HCT116 (cell line): ENCODE measurements at regions not wholly inside any gene's neighbourhood (a gene's known extent, or its start where the extent isn't known, plus 50 kb on each side); places are given as distances from the start of the nearest gene placed in this dataset.

Source experiments
- ATAC-seq: fragments of 200-7000 bp; cut with Tn5 transposase; 2 replicates; pipeline ENCODE4 v1.9.1; 2020; ENCODE audit warnings: mild to moderate bottlenecking, moderate library complexity
- BruUV-seq: library from RNA; stranded (reverse); fragments of 400-500 nt; replicated peaks from 2 replicates; lab custom pipeline; 2021; lab: Mats Ljungman, UMichigan
- CTCF ChIA-PET: fragments of 300-600 bp; sonication (Branson Sonifier 250); formaldehyde crosslinking; loops from one replicate; lab custom pipeline; 2021; ENCODE audit warnings: antibody characterized with exemption; lab: Charles Lee
- POLR2A ChIA-PET: fragments of 300-600, 350-600 bp; sonication (Branson Sonifier 250); formaldehyde crosslinking; loops from one replicate; lab custom pipeline; 2021; ENCODE audit warnings: antibody characterized with exemption; lab: Charles Lee
- RAD21 ChIA-PET, 2 experiments: fragments of 300-600 bp; sonication (Branson Sonifier 250); formaldehyde crosslinking; loops; one replicate each; lab custom pipeline; 2023; ENCODE audit warnings: low total read pairs in 2 of 2; ENCODE audit not compliant: uncharacterized antibody in 2 of 2, unreplicated experiment in 2 of 2, low non-redundant PET in 1 of 2; lab: Charles Lee
- DNase-seq: peaks from one replicate; pipeline ENCODE4 v3.0.0-alpha.2; 2010; ENCODE audit warnings: low read depth, low spot score
- H2AFZ ChIP-seq: fragments of 200-600 bp; shearing (Covaris generic), sonication (generic); 2 replicates; pipeline ENCODE4 v1.6.1; 2017; ENCODE audit warnings: low read depth, mixed run types, mixed read lengths, antibody characterized with exemption, low read length; ENCODE audit not compliant: poor library complexity, severe bottlenecking
- H3K27ac ChIP-seq: 2 replicates; pipeline ENCODE4 v1.5.1; 2012; ENCODE audit warnings: low read depth, low read length
- H3K27me3 ChIP-seq: fragments of 200-600 bp; sonication (generic); 2 replicates; pipeline ENCODE4 v1.6.1; 2016; ENCODE audit warnings: mixed run types, low read length, mixed read lengths; ENCODE audit not compliant: insufficient read depth
- H3K36me3 ChIP-seq, 2 experiments: fragments of 200-500 bp in 1 of 2; fragments of 200-600 bp in 1 of 2; sonication (Bioruptor generic) in 1 of 2; sonication (generic) in 1 of 2; 2 replicates each; pipeline versions ENCODE4 v1.5.1 to v1.6.1; 2014 to 2016; ENCODE audit warnings: low read length in 2 of 2, inconsistent platforms in 1 of 2, mixed read lengths in 1 of 2, mixed run types in 1 of 2; ENCODE audit not compliant: insufficient read depth in 2 of 2, control insufficient read depth in 1 of 2
- H3K4me1 ChIP-seq, 2 experiments: fragments of 200-600 bp in 1 of 2; sonication (generic) in 1 of 2; 2 replicates each; pipeline versions ENCODE4 v1.5.1 to v1.6.1; 2012 to 2017; ENCODE audit warnings: low read length in 2 of 2, inconsistent platforms in 1 of 2, mild to moderate bottlenecking in 1 of 2, mixed read lengths in 1 of 2, mixed run types in 1 of 2, moderate library complexity in 1 of 2; ENCODE audit not compliant: insufficient read depth in 2 of 2, control insufficient read depth in 1 of 2
- H3K4me2 ChIP-seq: fragments of 200-600 bp; sonication (generic); 2 replicates; pipeline ENCODE4 v1.6.1; 2017; ENCODE audit warnings: mixed run types, low read length, mixed read lengths
- H3K4me3 ChIP-seq, 2 experiments: fragments of 200-600 bp in 1 of 2; sonication (generic) in 1 of 2; replicated peaks in 1 of 2; 2 replicates each; pipeline ENCODE4 v1.5.1; 2011 to 2016; ENCODE audit warnings: low read length in 2 of 2, control low read depth in 1 of 2, low read depth in 1 of 2, mild to moderate bottlenecking in 1 of 2, mixed read lengths in 1 of 2, mixed run types in 1 of 2
- H3K79me2 ChIP-seq: fragments of 200-600 bp; sonication (generic); 2 replicates; pipeline ENCODE4 v1.6.1; 2017; ENCODE audit warnings: mild to moderate bottlenecking, mixed run types, low read length, moderate library complexity, mixed read lengths; ENCODE audit not compliant: insufficient read depth
- H3K9ac ChIP-seq: fragments of 200-600 bp; sonication (generic); 2 replicates; pipeline ENCODE4 v1.6.1; 2016; ENCODE audit warnings: low read length, mixed read lengths
- H3K9me2 ChIP-seq: fragments of 200-600 bp; sonication (generic), shearing (Covaris generic); 2 replicates; pipeline ENCODE4 v1.6.1; 2017; ENCODE audit warnings: mixed run types, mild to moderate bottlenecking, moderate library complexity; ENCODE audit not compliant: insufficient read depth
- H3K9me3 ChIP-seq, 2 experiments: fragments of 200-500 bp in 1 of 2; fragments of 200-600 bp in 1 of 2; sonication (Bioruptor generic) in 1 of 2; sonication (generic) in 1 of 2; 2 replicates each; pipeline ENCODE4 v1.6.1; 2014 to 2017; ENCODE audit warnings: low read length in 2 of 2, mixed read lengths in 2 of 2, inconsistent platforms in 1 of 2, low read depth in 1 of 2, mild to moderate bottlenecking in 1 of 2, mixed run types in 1 of 2, moderate library complexity in 1 of 2; ENCODE audit not compliant: control insufficient read depth in 1 of 2, insufficient read depth in 1 of 2
- H4K20me1 ChIP-seq: fragments of 200-600 bp; sonication (generic), shearing (Covaris generic); 2 replicates; pipeline ENCODE4 v1.6.1; 2017; ENCODE audit warnings: mixed run types, mild to moderate bottlenecking, moderate library complexity; ENCODE audit not compliant: insufficient read depth
- EGR1 ChIP-seq: IDR thresholded peaks from 2 replicates; pipeline ENCODE4 v1.6.1; 2012; ENCODE audit warnings: low read depth
- ELF1 ChIP-seq: IDR thresholded peaks from 2 replicates; pipeline ENCODE4 v1.6.1; 2012; ENCODE audit warnings: low read depth, borderline replicate concordance
- EZH2 ChIP-seq: fragments of 200-600 bp; sonication (generic); IDR thresholded peaks from 2 replicates; pipeline ENCODE4 v1.6.1; 2017; ENCODE audit warnings: antibody characterized with exemption, mixed run types
- EZH2phosphoT487 ChIP-seq: fragments of 200-600 bp; IDR thresholded peaks from 2 replicates; pipeline ENCODE4 v1.6.1; 2018; ENCODE audit warnings: antibody characterized with exemption, borderline replicate concordance
- FOSL1 ChIP-seq: IDR thresholded peaks from 2 replicates; pipeline ENCODE4 v1.6.1; 2012; ENCODE audit warnings: low read depth
- JUND ChIP-seq: IDR thresholded peaks from 2 replicates; pipeline ENCODE4 v1.6.1; 2012
- POLR2A ChIP-seq: IDR thresholded peaks from 2 replicates; pipeline ENCODE4 v1.7.0; 2011; ENCODE audit warnings: borderline replicate concordance; ENCODE audit not compliant: insufficient read depth, insufficient read length; ENCODE audit errors: extremely low read depth
- POLR2AphosphoS5 ChIP-seq: IDR thresholded peaks from 2 replicates; pipeline ENCODE4 v1.6.1; 2011; ENCODE audit warnings: mild to moderate bottlenecking, low read depth, low read length, moderate library complexity
- RAD21 ChIP-seq: IDR thresholded peaks from 2 replicates; pipeline ENCODE4 v1.6.1; 2012; ENCODE audit warnings: low read depth, mild to moderate bottlenecking
- SIN3A ChIP-seq: IDR thresholded peaks from 2 replicates; pipeline ENCODE4 v1.6.1; 2012; ENCODE audit warnings: low read depth
- SP1 ChIP-seq: IDR thresholded peaks from 2 replicates; pipeline ENCODE4 v1.6.1; 2012; ENCODE audit warnings: low read depth
- SRF ChIP-seq: IDR thresholded peaks from 2 replicates; pipeline ENCODE4 v1.6.1; 2012; ENCODE audit warnings: low read depth
- YY1 ChIP-seq: IDR thresholded peaks from 2 replicates; pipeline ENCODE4 v1.6.1; 2011; ENCODE audit warnings: low read length, low read depth, moderate library complexity, mild to moderate bottlenecking; ENCODE audit not compliant: insufficient replicate concordance; ENCODE audit errors: extremely low read depth
- ZNF274 ChIP-seq: fragments of 200-500 bp; sonication (Bioruptor generic); IDR thresholded peaks from 2 replicates; pipeline ENCODE4 v1.6.1; 2014; ENCODE audit warnings: mild to moderate bottlenecking, low read depth, low read length, inconsistent platforms
- intact Hi-C: fragments of 100-400 bp; cut with micrococcal nuclease; formaldehyde crosslinking; loops from 2 replicates; pipeline ENCODE4 v1.10.0; 2022
- TF ChIP-seq, protein P1 (sequence below): IDR thresholded peaks from 2 replicates; pipeline ENCODE4 v1.6.1; 2012
- TF ChIP-seq, protein P2 (sequence below), 3 experiments: fragments of 200-600 bp in 1 of 3; sonication (generic) in 1 of 3; IDR thresholded peaks in 2 of 3; conservative IDR thresholded peaks in 1 of 3; 2 replicates each; pipeline ENCODE4 v1.5.1; 2012 to 2017; ENCODE audit warnings: low read depth in 2 of 3, low read length in 2 of 3, antibody characterized with exemption in 1 of 3, borderline replicate concordance in 1 of 3, control low read depth in 1 of 3, mild to moderate bottlenecking in 1 of 3, mixed read lengths in 1 of 3, mixed run types in 1 of 3, moderate library complexity in 1 of 3; ENCODE audit not compliant: insufficient read depth in 1 of 3
- TF ChIP-seq, protein P3 (sequence below): IDR thresholded peaks from 2 replicates; pipeline ENCODE4 v1.6.1; 2011; ENCODE audit warnings: mild to moderate bottlenecking, low read length, moderate library complexity; ENCODE audit not compliant: insufficient replicate concordance; ENCODE audit errors: extremely low read depth
- TF ChIP-seq, protein P4 (sequence below): IDR thresholded peaks from 2 replicates; pipeline ENCODE4 v1.6.1; 2012

DNA sequence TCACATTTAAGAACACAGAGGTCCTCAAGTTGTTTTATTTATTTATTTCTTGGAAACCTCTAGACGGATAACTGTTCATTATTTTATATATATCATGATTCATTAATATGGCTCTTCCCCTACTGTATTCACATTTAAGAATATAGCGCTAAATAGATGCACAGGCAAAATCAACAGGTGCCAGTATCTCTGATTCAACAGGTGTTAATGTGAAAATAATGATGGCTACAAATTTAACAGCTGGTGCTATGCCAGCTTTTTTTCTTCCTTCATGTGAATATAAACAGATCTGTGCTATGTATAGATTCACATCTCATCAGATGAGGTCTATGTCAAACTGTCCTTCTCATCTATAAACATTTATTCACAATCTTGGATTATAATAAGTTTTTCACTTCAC is 218.5 kb upstream of the NR2F2 start:
- Histone ChIP-seq H2AFZ (no peak overlapping the region), H3K9ac (no peak overlapping the region), H3K4me1 (peaks cover 2 to 11% of the 10 kb centered on the region in 2 experiments; a peak in 2 of 4 replicates), H4K20me1 (no peaks in the 10 kb centered on the region), H3K4me3 (no peak overlapping the region)
- intact Hi-C loops, result no loop called here
- no peak for ATAC-seq
- CTCF ChIA-PET, result no interaction called here
- no peak for DNase-seq
- TF ChIP-seq RAD21 (no peak), SIN3A (no peak)
- TF ChIP-seq, all 23 proteins: peak for 0
- Histone ChIP-seq H3K27me3 (no peaks in the 10 kb centered on the region), H3K36me3 (no peaks in the 10 kb centered on the region), H3K27ac (no peak overlapping the region), H3K79me2 (no peaks in the 10 kb centered on the region), H3K9me3 (no peaks in the 10 kb centered on the region), H3K9me2 (no peaks in the 10 kb centered on the region), H3K4me2 (no peak overlapping the region)
- no TSS peak for BruUV-seq
- RAD21 ChIA-PET, result no interaction called here
- POLR2A ChIA-PET, result no interaction called here

DNA sequence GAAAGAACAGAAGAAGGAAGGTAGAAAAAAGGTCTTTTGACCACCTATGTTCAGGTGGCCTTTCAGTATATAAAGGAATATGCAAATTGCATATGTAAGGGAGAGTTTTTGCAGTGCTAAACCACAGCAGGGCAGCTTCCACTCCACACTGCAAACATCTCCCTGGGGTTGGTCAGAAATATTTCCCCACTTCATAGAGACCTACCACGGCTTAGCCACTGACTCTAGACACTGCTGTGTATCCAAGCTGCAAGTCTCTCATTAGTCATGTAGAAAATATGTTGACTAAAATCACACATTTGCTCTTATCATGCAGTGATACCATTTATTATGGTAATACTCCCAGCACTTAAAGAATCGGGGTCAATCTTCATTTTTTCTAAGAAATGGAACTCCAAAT is 214.9 kb upstream of the NR2F2 start:
- Histone ChIP-seq H3K9me2 (no peaks in the 10 kb centered on the region), H3K36me3 (no peaks in the 10 kb centered on the region), H3K4me3 (no peak overlapping the region), H3K9me3 (no peaks in the 10 kb centered on the region), H3K79me2 (no peaks in the 10 kb centered on the region), H4K20me1 (no peaks in the 10 kb centered on the region), H3K27ac (no peak overlapping the region), H2AFZ (no peak overlapping the region), H3K4me2 (no peak overlapping the region), H3K4me1 (peaks cover 10 to 28% of the 10 kb centered on the region in 2 experiments), H3K9ac (no peak overlapping the region), H3K27me3 (no peaks in the 10 kb centered on the region)
- ChIA-PET RAD21 (no interaction called here), CTCF (no interaction called here), POLR2A (no interaction called here)
- ATAC-seq (peak; percentile 25; the same call in 1 of the 2 replicates), DNase-seq (no peak)
- no peak for TF ChIP-seq EZH2phosphoT487
- TF ChIP-seq ELF1, result no peak
- TF ChIP-seq, protein P1, sequence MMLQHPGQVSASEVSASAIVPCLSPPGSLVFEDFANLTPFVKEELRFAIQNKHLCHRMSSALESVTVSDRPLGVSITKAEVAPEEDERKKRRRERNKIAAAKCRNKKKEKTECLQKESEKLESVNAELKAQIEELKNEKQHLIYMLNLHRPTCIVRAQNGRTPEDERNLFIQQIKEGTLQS, result no peak
- no peak for TF ChIP-seq SRF
- TF ChIP-seq YY1, result no peak
- TF ChIP-seq SP1, result no peak
- no peak for TF ChIP-seq EGR1
- TF ChIP-seq, protein P2, sequence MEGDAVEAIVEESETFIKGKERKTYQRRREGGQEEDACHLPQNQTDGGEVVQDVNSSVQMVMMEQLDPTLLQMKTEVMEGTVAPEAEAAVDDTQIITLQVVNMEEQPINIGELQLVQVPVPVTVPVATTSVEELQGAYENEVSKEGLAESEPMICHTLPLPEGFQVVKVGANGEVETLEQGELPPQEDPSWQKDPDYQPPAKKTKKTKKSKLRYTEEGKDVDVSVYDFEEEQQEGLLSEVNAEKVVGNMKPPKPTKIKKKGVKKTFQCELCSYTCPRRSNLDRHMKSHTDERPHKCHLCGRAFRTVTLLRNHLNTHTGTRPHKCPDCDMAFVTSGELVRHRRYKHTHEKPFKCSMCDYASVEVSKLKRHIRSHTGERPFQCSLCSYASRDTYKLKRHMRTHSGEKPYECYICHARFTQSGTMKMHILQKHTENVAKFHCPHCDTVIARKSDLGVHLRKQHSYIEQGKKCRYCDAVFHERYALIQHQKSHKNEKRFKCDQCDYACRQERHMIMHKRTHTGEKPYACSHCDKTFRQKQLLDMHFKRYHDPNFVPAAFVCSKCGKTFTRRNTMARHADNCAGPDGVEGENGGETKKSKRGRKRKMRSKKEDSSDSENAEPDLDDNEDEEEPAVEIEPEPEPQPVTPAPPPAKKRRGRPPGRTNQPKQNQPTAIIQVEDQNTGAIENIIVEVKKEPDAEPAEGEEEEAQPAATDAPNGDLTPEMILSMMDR (IDR thresholded peaks at IDR 0.05 in 2 of 3, conservative IDR thresholded peaks at IDR 0.05 in 1 of 3; ENCODE audit: borderline replicate concordance in 1 of 3, insufficient read depth in 1 of 3, low read depth in 2 of 3, low read length in 2 of 3), result no peak
- TF ChIP-seq JUND, result no peak
- TF ChIP-seq POLR2A, result no peak
- TF ChIP-seq ZNF274, result no peak
- TF ChIP-seq EZH2, result no peak
- no peak for TF ChIP-seq FOSL1
- no peak for TF ChIP-seq RAD21
- no peak for TF ChIP-seq POLR2AphosphoS5
- TF ChIP-seq, protein P3, sequence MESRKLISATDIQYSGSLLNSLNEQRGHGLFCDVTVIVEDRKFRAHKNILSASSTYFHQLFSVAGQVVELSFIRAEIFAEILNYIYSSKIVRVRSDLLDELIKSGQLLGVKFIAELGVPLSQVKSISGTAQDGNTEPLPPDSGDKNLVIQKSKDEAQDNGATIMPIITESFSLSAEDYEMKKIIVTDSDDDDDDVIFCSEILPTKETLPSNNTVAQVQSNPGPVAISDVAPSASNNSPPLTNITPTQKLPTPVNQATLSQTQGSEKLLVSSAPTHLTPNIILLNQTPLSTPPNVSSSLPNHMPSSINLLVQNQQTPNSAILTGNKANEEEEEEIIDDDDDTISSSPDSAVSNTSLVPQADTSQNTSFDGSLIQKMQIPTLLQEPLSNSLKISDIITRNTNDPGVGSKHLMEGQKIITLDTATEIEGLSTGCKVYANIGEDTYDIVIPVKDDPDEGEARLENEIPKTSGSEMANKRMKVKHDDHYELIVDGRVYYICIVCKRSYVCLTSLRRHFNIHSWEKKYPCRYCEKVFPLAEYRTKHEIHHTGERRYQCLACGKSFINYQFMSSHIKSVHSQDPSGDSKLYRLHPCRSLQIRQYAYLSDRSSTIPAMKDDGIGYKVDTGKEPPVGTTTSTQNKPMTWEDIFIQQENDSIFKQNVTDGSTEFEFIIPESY, result no peak
- TF ChIP-seq SIN3A, result no peak
- TF ChIP-seq, protein P4, sequence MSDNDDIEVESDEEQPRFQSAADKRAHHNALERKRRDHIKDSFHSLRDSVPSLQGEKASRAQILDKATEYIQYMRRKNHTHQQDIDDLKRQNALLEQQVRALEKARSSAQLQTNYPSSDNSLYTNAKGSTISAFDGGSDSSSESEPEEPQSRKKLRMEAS, result no peak
- no TSS peak for BruUV-seq
- intact Hi-C loops, result no loop called here
